ENCODE measurements at regions not wholly inside any gene's neighbourhood (a gene's known extent, or its start where the extent isn't known, plus 50 kb on each side); places are given as distances from the start of the nearest gene placed in this dataset.

DNA sequence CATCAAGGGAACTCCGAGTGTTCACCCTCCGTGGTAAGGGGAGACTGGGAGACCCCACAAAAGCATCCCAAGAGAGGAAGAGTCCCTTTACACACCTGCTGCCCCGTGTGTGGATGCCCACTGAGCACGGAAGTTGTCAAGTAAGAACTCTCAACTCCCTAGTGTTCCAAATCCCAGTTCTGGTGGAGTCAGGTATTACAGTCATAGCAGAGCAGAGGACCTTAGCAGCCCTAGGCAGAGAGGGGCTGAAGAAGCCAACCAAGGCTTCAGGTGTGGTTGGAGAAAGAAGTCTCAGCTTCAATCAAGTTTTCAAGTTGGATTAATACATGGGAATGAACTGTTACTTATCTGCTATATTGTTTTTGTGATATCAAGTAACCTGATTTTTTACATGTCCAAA, 512.5 kb downstream of the RNF144A start:
- TF ChIP-seq, protein P1, sequence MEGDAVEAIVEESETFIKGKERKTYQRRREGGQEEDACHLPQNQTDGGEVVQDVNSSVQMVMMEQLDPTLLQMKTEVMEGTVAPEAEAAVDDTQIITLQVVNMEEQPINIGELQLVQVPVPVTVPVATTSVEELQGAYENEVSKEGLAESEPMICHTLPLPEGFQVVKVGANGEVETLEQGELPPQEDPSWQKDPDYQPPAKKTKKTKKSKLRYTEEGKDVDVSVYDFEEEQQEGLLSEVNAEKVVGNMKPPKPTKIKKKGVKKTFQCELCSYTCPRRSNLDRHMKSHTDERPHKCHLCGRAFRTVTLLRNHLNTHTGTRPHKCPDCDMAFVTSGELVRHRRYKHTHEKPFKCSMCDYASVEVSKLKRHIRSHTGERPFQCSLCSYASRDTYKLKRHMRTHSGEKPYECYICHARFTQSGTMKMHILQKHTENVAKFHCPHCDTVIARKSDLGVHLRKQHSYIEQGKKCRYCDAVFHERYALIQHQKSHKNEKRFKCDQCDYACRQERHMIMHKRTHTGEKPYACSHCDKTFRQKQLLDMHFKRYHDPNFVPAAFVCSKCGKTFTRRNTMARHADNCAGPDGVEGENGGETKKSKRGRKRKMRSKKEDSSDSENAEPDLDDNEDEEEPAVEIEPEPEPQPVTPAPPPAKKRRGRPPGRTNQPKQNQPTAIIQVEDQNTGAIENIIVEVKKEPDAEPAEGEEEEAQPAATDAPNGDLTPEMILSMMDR (IDR thresholded peaks at IDR 0.05; ENCODE audit: insufficient read depth, low read length, missing control alignments), result no peak
- no peak for DNase-seq (ENCODE audit: low read depth, low spot score)
- POLR2A ChIA-PET, result no interaction called here
- CTCF ChIA-PET, result interaction anchor here (0.8 to 1.4 kb wide), 5 partner anchors 242 to 1258 kb away, joined by 3 to 6 read pairs (median 3); no protein-coding TSS in a partner anchor
- H3K4me3 ChIP-seq (ENCODE audit: low read depth, low read length), result no peak overlapping the region

DNA sequence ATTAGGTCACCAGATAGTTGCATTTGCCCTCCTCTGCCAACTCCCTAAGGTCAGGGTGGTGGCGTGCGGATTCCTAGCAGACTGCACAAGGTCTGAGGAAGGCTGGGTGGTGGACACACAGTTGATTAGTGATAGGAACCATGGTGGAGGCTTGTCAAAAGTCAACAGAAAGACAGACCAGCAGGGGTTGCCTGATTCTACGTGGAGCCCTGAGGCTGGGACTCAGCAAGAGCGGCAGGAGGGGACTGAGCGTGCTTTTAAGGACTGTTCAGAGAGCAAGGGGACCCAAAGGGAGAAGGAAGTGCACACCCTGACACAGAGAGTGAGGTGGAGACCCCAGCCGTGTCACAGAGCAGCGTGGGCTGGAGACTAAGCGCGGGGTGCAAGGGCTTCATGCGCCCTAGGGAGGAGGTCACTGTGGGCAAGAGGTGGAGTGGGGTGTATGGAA, 513.2 kb downstream of the RNF144A start:
- TF ChIP-seq, protein P1 (IDR thresholded peaks at IDR 0.05; ENCODE audit: insufficient read depth, low read length, missing control alignments), result no peak
- no peak for DNase-seq (ENCODE audit: low read depth, low spot score)
- H3K4me3 ChIP-seq (ENCODE audit: low read depth, low read length), result no peak overlapping the region
- CTCF ChIA-PET, result no interaction called here
- POLR2A ChIA-PET, result no interaction called here

DNA sequence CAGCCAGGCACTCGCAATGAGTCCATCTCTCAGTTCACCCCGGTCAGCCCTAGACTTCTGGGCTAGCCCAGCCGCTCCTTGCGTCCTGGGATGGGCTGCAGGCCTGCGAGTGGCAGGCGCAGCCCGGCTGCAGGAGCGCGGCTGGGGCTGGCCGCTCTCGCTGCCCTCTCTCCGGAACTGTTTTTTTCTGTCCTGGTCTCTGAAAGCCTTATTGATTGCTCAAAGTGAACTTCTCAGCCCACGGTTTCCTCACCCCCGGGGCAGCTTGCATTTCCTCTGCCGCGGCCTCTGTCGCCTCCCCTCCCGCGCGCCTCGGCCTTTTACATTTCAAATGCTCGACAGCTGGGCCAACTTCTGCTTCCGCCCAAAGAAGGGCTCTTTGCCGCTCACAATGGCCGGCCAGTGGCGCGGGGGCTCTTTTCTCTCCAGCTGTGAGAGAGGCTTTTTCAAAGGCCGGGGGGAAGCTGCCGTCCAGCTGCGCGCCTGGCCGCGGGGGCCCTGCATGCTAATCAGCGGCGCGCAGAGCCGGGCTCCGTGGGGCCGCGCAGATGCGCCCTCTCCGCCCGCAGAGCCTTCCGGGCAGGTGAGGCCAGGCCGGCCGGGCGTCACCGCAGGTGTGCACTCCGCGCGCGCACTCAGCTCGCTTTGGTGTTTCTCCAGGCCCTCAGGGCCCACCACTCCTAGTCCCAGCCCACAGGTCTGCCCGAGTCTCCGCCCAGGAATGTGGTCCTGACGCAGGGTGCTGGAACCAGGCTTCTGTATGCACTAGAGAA, 513.8 kb downstream of the RNF144A start:
- POLR2A ChIA-PET, result no interaction called here
- CTCF ChIA-PET, result no interaction called here
- no peak for DNase-seq (ENCODE audit: low read depth, low spot score)
- TF ChIP-seq, protein P1 (IDR thresholded peaks at IDR 0.05; ENCODE audit: insufficient read depth, low read length, missing control alignments), result no peak
- no peak overlapping the region for H3K4me3 ChIP-seq (ENCODE audit: low read depth, low read length)

DNA sequence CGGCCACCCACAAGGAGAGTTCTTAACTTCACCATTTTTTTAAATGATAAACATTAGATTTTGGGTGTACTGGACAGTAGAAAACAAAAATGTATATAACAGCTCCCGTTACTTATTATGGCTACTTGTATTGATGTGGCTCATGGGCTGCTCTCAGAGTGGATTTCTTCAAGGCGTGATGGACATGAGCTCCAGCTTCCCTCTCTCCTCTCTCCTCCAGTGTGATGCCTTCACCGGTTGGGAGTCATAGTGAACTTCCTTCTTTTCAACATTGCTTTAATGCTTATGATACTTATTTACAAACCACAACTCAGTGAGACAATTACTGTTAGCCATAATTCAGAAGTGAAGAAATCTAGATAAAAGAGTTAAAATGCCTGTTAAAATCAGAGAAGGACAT, 515.2 kb downstream of the RNF144A start:
- no peak overlapping the region for H3K4me3 ChIP-seq (ENCODE audit: low read depth, low read length)
- ChIA-PET POLR2A (no interaction called here), CTCF (no interaction called here)
- TF ChIP-seq, protein P1 (IDR thresholded peaks at IDR 0.05; ENCODE audit: insufficient read depth, low read length, missing control alignments), result no peak
- no peak for DNase-seq (ENCODE audit: low read depth, low spot score)

DNA sequence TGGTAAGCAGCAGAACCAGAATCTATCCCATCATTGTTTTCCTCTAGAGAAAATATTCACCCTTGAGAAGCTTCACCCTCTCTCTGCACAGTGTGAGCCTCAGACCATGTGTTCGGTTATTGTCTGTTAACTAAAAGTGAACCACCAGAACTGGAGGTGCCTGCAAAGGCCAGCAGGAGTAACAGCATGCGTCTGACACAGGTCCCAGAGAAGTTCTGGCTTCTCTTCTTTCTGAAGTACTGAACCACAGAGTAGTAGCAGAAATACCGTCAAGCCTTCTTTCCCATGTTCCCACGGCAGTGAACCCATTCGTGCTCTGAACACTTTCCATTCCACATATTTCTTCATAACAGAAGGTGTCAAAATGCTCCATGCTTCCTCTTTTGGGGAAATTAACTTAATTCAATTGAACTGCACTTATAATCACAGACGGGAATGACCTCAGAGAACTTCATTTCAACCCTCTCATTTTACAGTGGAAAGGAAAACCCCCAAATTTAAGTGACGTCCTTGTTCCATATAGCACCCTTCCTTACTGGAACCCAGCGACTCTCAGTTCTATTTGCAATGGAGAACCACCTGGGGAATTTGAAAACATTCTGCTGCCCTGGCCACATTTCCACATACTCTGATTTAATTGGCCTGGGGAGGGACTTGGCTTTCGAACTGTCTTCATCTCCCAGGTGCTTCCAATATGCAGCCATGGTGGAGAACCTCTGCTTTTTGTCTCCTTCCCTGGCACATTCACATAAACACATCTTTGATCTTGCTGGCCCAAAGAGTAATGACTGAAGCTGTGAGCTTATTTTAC, 519.1 kb downstream of the RNF144A start:
- ChIA-PET CTCF (no interaction called here), POLR2A (no interaction called here)

DNA sequence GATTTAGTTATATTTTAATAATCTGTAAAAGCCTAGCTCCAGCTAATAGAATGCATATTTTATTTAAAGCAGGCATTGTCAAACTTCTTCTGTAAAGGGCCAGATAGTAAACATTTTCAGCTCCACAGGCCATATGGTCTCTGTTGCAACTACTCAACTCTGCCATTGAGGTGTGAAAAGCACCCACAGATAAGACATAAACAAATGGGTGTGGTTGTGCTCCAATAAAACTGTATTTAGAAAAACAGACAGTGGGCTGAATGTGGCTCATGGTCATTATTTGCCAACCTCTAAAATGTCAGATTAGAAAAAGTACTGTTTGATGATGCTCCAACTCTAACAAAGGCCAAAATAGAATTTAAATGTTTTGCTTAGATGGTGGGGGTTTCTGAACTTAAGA, 519.9 kb downstream of the RNF144A start:
- no peak for DNase-seq (ENCODE audit: low read depth, low spot score)
- CTCF ChIA-PET, result no interaction called here
- no peak overlapping the region for H3K4me3 ChIP-seq (ENCODE audit: low read depth, low read length)
- POLR2A ChIA-PET, result no interaction called here
- TF ChIP-seq, protein P1 (IDR thresholded peaks at IDR 0.05; ENCODE audit: insufficient read depth, low read length, missing control alignments), result no peak

More for the DNA sequence above, 519.1 kb downstream of the RNF144A start:
- H3K4me3 ChIP-seq (ENCODE audit: low read depth, low read length), result no peak overlapping the region
- no peak for DNase-seq (ENCODE audit: low read depth, low spot score)
- TF ChIP-seq, protein P1 (IDR thresholded peaks at IDR 0.05; ENCODE audit: insufficient read depth, low read length, missing control alignments), result no peak
